ENCODE measurements at regions not wholly inside any gene's neighbourhood (a gene's known extent, or its start where the extent isn't known, plus 50 kb on each side); places are given as distances from the start of the nearest gene placed in this dataset.

- Histone ChIP-seq H3K9me3 (ENCODE audit: low read length) (no peaks in the 10 kb centered on the region), H4K20me1 (ENCODE audit: insufficient read depth, low read length) (no peaks in the 10 kb centered on the region), H3K36me3 (ENCODE audit: insufficient read depth, low read length) (no peaks in the 10 kb centered on the region), H3F3A (ENCODE audit: insufficient read depth, low read length) (no peaks in the 10 kb centered on the region), H3K9me2 (ENCODE audit: low read depth, low read length) (no peaks in the 10 kb centered on the region), H3K27me3 (ENCODE audit: insufficient read depth, low read length) (no peaks in the 10 kb centered on the region), H3K9ac (ENCODE audit: low read length) (no peak overlapping the region), H3K4me2 (ENCODE audit: low read length) (no peak overlapping the region), H3K79me2 (ENCODE audit: insufficient read depth, low read length) (no peaks in the 10 kb centered on the region), H3K4me3 (ENCODE audit: low read depth, low read length, poor library complexity, severe bottlenecking) (no peak overlapping the region), H2AFZ (ENCODE audit: low read length) (no peak overlapping the region), H3K27ac (ENCODE audit: low read depth, low read length, poor library complexity, severe bottlenecking) (no peak overlapping the region), H3K4me1 (ENCODE audit: insufficient read depth, low read length, severe bottlenecking) (no peaks in the 10 kb centered on the region)
- TF ChIP-seq EZH2 (IDR thresholded peaks at IDR 0.05; ENCODE audit: borderline replicate concordance, low read length): no peak
- TF ChIP-seq CTCF (IDR thresholded peaks at IDR 0.05; ENCODE audit: low read length): no peak
Measured at GRCh38 chr17:54102246-54102645, 279.5 kb downstream of the KIF2B start.

GRCh38 chr17:54111576-54111975, 288.8 kb downstream of the KIF2B start:
- no peaks in the 10 kb centered on the region for H4K20me1 ChIP-seq (ENCODE audit: insufficient read depth, low read length)
- no peaks in the 10 kb centered on the region for H3F3A ChIP-seq (ENCODE audit: insufficient read depth, low read length)
- H3K9ac ChIP-seq (ENCODE audit: low read length): no peak overlapping the region
- H2AFZ ChIP-seq (ENCODE audit: low read length): no peak overlapping the region
- H3K4me3 ChIP-seq (ENCODE audit: low read depth, low read length, poor library complexity, severe bottlenecking): no peak overlapping the region
- no peaks in the 10 kb centered on the region for H3K79me2 ChIP-seq (ENCODE audit: insufficient read depth, low read length)
- H3K4me1 ChIP-seq (ENCODE audit: insufficient read depth, low read length, severe bottlenecking): no peaks in the 10 kb centered on the region
- no peaks in the 10 kb centered on the region for H3K36me3 ChIP-seq (ENCODE audit: insufficient read depth, low read length)
- no peaks in the 10 kb centered on the region for H3K9me3 ChIP-seq (ENCODE audit: low read length)
- H3K27ac ChIP-seq (ENCODE audit: low read depth, low read length, poor library complexity, severe bottlenecking): no peak overlapping the region
- no peak for TF ChIP-seq CTCF (IDR thresholded peaks at IDR 0.05; ENCODE audit: low read length)
- no peak for TF ChIP-seq EZH2 (IDR thresholded peaks at IDR 0.05; ENCODE audit: borderline replicate concordance, low read length)
- H3K9me2 ChIP-seq (ENCODE audit: low read depth, low read length): no peaks in the 10 kb centered on the region
- H3K4me2 ChIP-seq (ENCODE audit: low read length): no peak overlapping the region
- no peaks in the 10 kb centered on the region for H3K27me3 ChIP-seq (ENCODE audit: insufficient read depth, low read length)

GRCh38 chr17:54117452-54117851, 294.7 kb downstream of the KIF2B start:
- no peaks in the 10 kb centered on the region for H3K9me3 ChIP-seq (ENCODE audit: low read length)
- TF ChIP-seq EZH2 (IDR thresholded peaks at IDR 0.05; ENCODE audit: borderline replicate concordance, low read length): no peak
- no peak for TF ChIP-seq CTCF (IDR thresholded peaks at IDR 0.05; ENCODE audit: low read length)

More at GRCh38 chr17:54117452-54117851, 294.7 kb downstream of the KIF2B start:
- Histone ChIP-seq H3F3A (ENCODE audit: insufficient read depth, low read length) (no peaks in the 10 kb centered on the region), H4K20me1 (ENCODE audit: insufficient read depth, low read length) (no peaks in the 10 kb centered on the region), H3K4me1 (ENCODE audit: insufficient read depth, low read length, severe bottlenecking) (no peaks in the 10 kb centered on the region), H3K9me2 (ENCODE audit: low read depth, low read length) (no peaks in the 10 kb centered on the region), H3K4me2 (ENCODE audit: low read length) (no peak overlapping the region), H3K79me2 (ENCODE audit: insufficient read depth, low read length) (no peaks in the 10 kb centered on the region), H3K9ac (ENCODE audit: low read length) (no peak overlapping the region), H2AFZ (ENCODE audit: low read length) (no peak overlapping the region), H3K4me3 (ENCODE audit: low read depth, low read length, poor library complexity, severe bottlenecking) (no peak overlapping the region), H3K27me3 (ENCODE audit: insufficient read depth, low read length) (no peaks in the 10 kb centered on the region), H3K36me3 (ENCODE audit: insufficient read depth, low read length) (no peaks in the 10 kb centered on the region), H3K27ac (ENCODE audit: low read depth, low read length, poor library complexity, severe bottlenecking) (no peak overlapping the region)

Data from OCI-LY1 (cell line).